T-cell (primary cell): ENCODE measurements at regions not wholly inside any gene's neighbourhood (a gene's known extent, or its start where the extent isn't known, plus 50 kb on each side); places are given as distances from the start of the nearest gene placed in this dataset.

Experiments
- ATAC-seq, 4 experiments: fragments of 200-7000 bp in 3 of 4; fragments of 150-1000 bp in 1 of 4; cut with Tn5 transposase; replicated peaks in 1 of 4; 1 replicate in 3 of 4; 2 replicates in 1 of 4; pipeline ENCODE4 v1.10.0; 2021; ENCODE audit warnings: moderate library complexity in 3 of 4, mild to moderate bottlenecking in 2 of 4, moderate number of reproducible peaks in 1 of 4
- CTCF ChIA-PET, 2 donors: fragments of 300-600 bp; sonication (Branson Sonifier 250); formaldehyde crosslinking; loops; one replicate each; lab custom pipeline; 2022; ENCODE audit warnings: antibody characterized with exemption in 2 of 2; lab: Charles Lee
- POLR2A ChIA-PET, 2 donors: fragments of 300-600 bp; sonication (Branson Sonifier 250); formaldehyde crosslinking; loops; one replicate each; lab custom pipeline; 2022; ENCODE audit warnings: antibody characterized with exemption in 2 of 2; lab: Charles Lee
- DNase-seq, 35 experiments: peaks; one replicate each; pipeline versions ENCODE4 v3.0.0 to v3.0.0-alpha.2; 2013 to 2023
- H3K27ac ChIP-seq: one replicate; pipeline ENCODE4 v1.5.1; 2013; ENCODE audit warnings: low read length
- H3K27me3 ChIP-seq, 2 experiments: replicated peaks in 1 of 2; 1 replicate in 1 of 2; 2 replicates in 1 of 2; pipeline versions ENCODE4 v1.6.1 to v1.7.0; 2013; ENCODE audit warnings: low read length in 1 of 2, mixed read lengths in 1 of 2; ENCODE audit not compliant: control insufficient read depth in 2 of 2, insufficient read depth in 2 of 2; ENCODE audit errors: extremely low read depth in 1 of 2
- H3K36me3 ChIP-seq, 2 donors: 1 replicate in 1 of 2; 2 replicates in 1 of 2; pipeline versions ENCODE4 v1.6.1 to v1.7.0; 2013; ENCODE audit warnings: low read length in 1 of 2; ENCODE audit not compliant: control insufficient read depth in 2 of 2, insufficient read depth in 1 of 2; ENCODE audit errors: extremely low read depth in 1 of 2
- H3K4me1 ChIP-seq, 2 experiments: 1 replicate in 1 of 2; 2 replicates in 1 of 2; pipeline versions ENCODE4 v1.6.1 to v1.7.0; 2013; ENCODE audit warnings: low read length in 2 of 2, mixed read lengths in 1 of 2; ENCODE audit not compliant: insufficient read depth in 2 of 2, control insufficient read depth in 1 of 2; ENCODE audit errors: extremely low read depth in 1 of 2
- H3K4me3 ChIP-seq, 2 donors: 1 replicate in 1 of 2; 2 replicates in 1 of 2; pipeline versions ENCODE4 v1.5.1 to v1.7.0; 2013; ENCODE audit warnings: mild to moderate bottlenecking in 2 of 2, low read length in 1 of 2, moderate library complexity in 1 of 2; ENCODE audit not compliant: control insufficient read depth in 1 of 2; ENCODE audit errors: extremely low read depth in 1 of 2
- H3K9me3 ChIP-seq: 2 replicates; pipeline ENCODE4 v1.7.0; 2013
- H3K27ac Mint-ChIP-seq, 2 donors: one replicate each; pipeline ENCODE4 v1.8.0; 2020 to 2021; ENCODE audit warnings: mild to moderate bottlenecking in 2 of 2, mixed read lengths in 2 of 2
- H3K27me3 Mint-ChIP-seq, 2 donors: one replicate each; pipeline ENCODE4 v1.8.0; 2021 to 2022; ENCODE audit warnings: mixed read lengths in 2 of 2
- H3K36me3 Mint-ChIP-seq: one replicate; pipeline ENCODE4 v1.8.0; 2021; ENCODE audit warnings: mixed read lengths
- H3K4me1 Mint-ChIP-seq, 3 donors: one replicate each; pipeline ENCODE4 v1.8.0; 2020 to 2022; ENCODE audit warnings: mixed read lengths in 3 of 3, mild to moderate bottlenecking in 1 of 3
- H3K4me3 Mint-ChIP-seq, 3 donors: one replicate each; pipeline ENCODE4 v1.8.0; 2020 to 2022; ENCODE audit warnings: mild to moderate bottlenecking in 3 of 3, mixed read lengths in 3 of 3, moderate library complexity in 3 of 3
- H3K9me3 Mint-ChIP-seq, 3 donors: one replicate each; pipeline ENCODE4 v1.8.0; 2020 to 2022; ENCODE audit warnings: mixed read lengths in 3 of 3
- WGBS: methylation state at CpG from one replicate; pipeline ENCODE4 v1.1.5; 2013; ENCODE audit warnings: missing lambda C conversion rate; ENCODE audit not compliant: insufficient coverage; 5-methylcytosine and 5-hydroxymethylcytosine counted together

GRCh38 chr5:119919279-119919678, 289.9 kb downstream of the FAM170A start:
- H3K9me3 ChIP-seq, result no peaks in the 10 kb centered on the region
- DNase-seq, result no peak
- H3K27ac ChIP-seq, result no peak overlapping the region
- no peak overlapping the region for H3K4me3 ChIP-seq
- Mint-ChIP-seq H3K4me3 (no peak overlapping the region), H3K4me1 (no peaks in the 10 kb centered on the region), H3K9me3 (peaks cover 0 to 13% (median 5%) of the 10 kb centered on the region in 3 donors), H3K27ac (no peak overlapping the region), H3K36me3 (no peaks in the 10 kb centered on the region), H3K27me3 (no peaks in the 10 kb centered on the region)
- ChIA-PET POLR2A (no interaction called here), CTCF (no interaction called here)
- no peaks in the 10 kb centered on the region for H3K4me1 ChIP-seq
- no CpG with 5 or more reads among the region's 1 CpG for WGBS
- no peaks in the 10 kb centered on the region for H3K27me3 ChIP-seq
- ATAC-seq, result no peak
- no peaks in the 10 kb centered on the region for H3K36me3 ChIP-seq

- Mint-ChIP-seq H3K4me3 (no peak overlapping the region), H3K27me3 (no peaks in the 10 kb centered on the region), H3K4me1 (no peaks in the 10 kb centered on the region), H3K9me3 (peaks cover 0 to 14% (median 7%) of the 10 kb centered on the region in 3 donors), H3K36me3 (no peaks in the 10 kb centered on the region), H3K27ac (no peak overlapping the region)
- Histone ChIP-seq H3K4me3 (no peak overlapping the region), H3K27ac (no peak overlapping the region), H3K4me1 (no peaks in the 10 kb centered on the region), H3K9me3 (no peaks in the 10 kb centered on the region), H3K36me3 (no peaks in the 10 kb centered on the region), H3K27me3 (no peaks in the 10 kb centered on the region)
- DNase-seq (no peak), ATAC-seq (no peak)
- ChIA-PET CTCF (no interaction called here), POLR2A (no interaction called here)
- no CpG with 5 or more reads among the region's 1 CpG for WGBS
Observed at GRCh38 chr5:119926301-119926700, 296.9 kb downstream of the FAM170A start.

- no peaks in the 10 kb centered on the region for H3K27me3 Mint-ChIP-seq
- no peak overlapping the region for H3K4me3 ChIP-seq
- no peaks in the 10 kb centered on the region for H3K36me3 Mint-ChIP-seq
- H3K27ac Mint-ChIP-seq, result no peak overlapping the region
- ChIA-PET POLR2A (no interaction called here), CTCF (no interaction called here)
- no peaks in the 10 kb centered on the region for H3K4me1 ChIP-seq
- H3K9me3 Mint-ChIP-seq, result peaks cover 0 to 3% (median 3%) of the 10 kb centered on the region in 3 donors
- no peaks in the 10 kb centered on the region for H3K27me3 ChIP-seq
- H3K27ac ChIP-seq, result no peak overlapping the region
- no peaks in the 10 kb centered on the region for H3K9me3 ChIP-seq
- H3K4me1 Mint-ChIP-seq, result no peaks in the 10 kb centered on the region
- H3K4me3 Mint-ChIP-seq, result no peak overlapping the region
- DNase-seq (no peak), ATAC-seq (no peak)
- H3K36me3 ChIP-seq, result no peaks in the 10 kb centered on the region
Observed at GRCh38 chr5:119928974-119929373, 299.6 kb downstream of the FAM170A start.

- DNase-seq (no peak), ATAC-seq (no peak)
- Mint-ChIP-seq H3K27me3 (no peaks in the 10 kb centered on the region), H3K36me3 (no peaks in the 10 kb centered on the region), H3K27ac (no peak overlapping the region), H3K4me1 (no peaks in the 10 kb centered on the region), H3K9me3 (peaks cover 0 to 5% (median 3%) of the 10 kb centered on the region in 3 donors), H3K4me3 (no peak overlapping the region)
- no peak overlapping the region for H3K27ac ChIP-seq
- no peaks in the 10 kb centered on the region for H3K36me3 ChIP-seq
- ChIA-PET CTCF (no interaction called here), POLR2A (no interaction called here)
- H3K9me3 ChIP-seq, result no peaks in the 10 kb centered on the region
- H3K4me3 ChIP-seq, result no peak overlapping the region
- WGBS, result 71% methylated on average over 2 of the region's 4 CpGs
- H3K27me3 ChIP-seq, result no peaks in the 10 kb centered on the region
- no peaks in the 10 kb centered on the region for H3K4me1 ChIP-seq
Observed at GRCh38 chr5:119930490-119930889, 301.1 kb downstream of the FAM170A start.

- WGBS, result no CpG with 5 or more reads among the region's 2 CpGs
- H3K27ac Mint-ChIP-seq, result no peak overlapping the region
- Histone ChIP-seq H3K27me3 (no peaks in the 10 kb centered on the region), H3K36me3 (no peaks in the 10 kb centered on the region), H3K4me3 (no peak overlapping the region), H3K27ac (no peak overlapping the region), H3K9me3 (no peaks in the 10 kb centered on the region), H3K4me1 (no peaks in the 10 kb centered on the region)
- POLR2A ChIA-PET, result no interaction called here
- DNase-seq, result no peak
- H3K4me3 Mint-ChIP-seq, result no peak overlapping the region
- ATAC-seq, result no peak
- H3K27me3 Mint-ChIP-seq, result no peaks in the 10 kb centered on the region
- CTCF ChIA-PET, result interaction anchor here in 1 of 2 donors (0.6 kb wide), 1 partner anchor 64 kb away, joined by 4 read pairs; no protein-coding TSS in a partner anchor
- peaks cover 8 to 21% (median 13%) of the 10 kb centered on the region in 3 donors for H3K9me3 Mint-ChIP-seq
- H3K4me1 Mint-ChIP-seq, result no peaks in the 10 kb centered on the region
- no peaks in the 10 kb centered on the region for H3K36me3 Mint-ChIP-seq
Observed at GRCh38 chr5:119943148-119943547, 313.8 kb downstream of the FAM170A start.

GRCh38 chr5:119945691-119946090, 316.3 kb downstream of the FAM170A start:
- H3K27me3 ChIP-seq, result no peaks in the 10 kb centered on the region
- Mint-ChIP-seq H3K4me1 (no peaks in the 10 kb centered on the region), H3K4me3 (no peak overlapping the region), H3K27ac (no peak overlapping the region), H3K36me3 (no peaks in the 10 kb centered on the region), H3K9me3 (peaks cover 0 to 5% (median 4%) of the 10 kb centered on the region in 3 donors), H3K27me3 (no peaks in the 10 kb centered on the region)
- DNase-seq, result no peak
- no peaks in the 10 kb centered on the region for H3K4me1 ChIP-seq
- no peak for ATAC-seq
- no peak overlapping the region for H3K4me3 ChIP-seq
- H3K27ac ChIP-seq, result no peak overlapping the region
- ChIA-PET CTCF (no interaction called here), POLR2A (no interaction called here)
- H3K9me3 ChIP-seq, result no peaks in the 10 kb centered on the region
- H3K36me3 ChIP-seq, result no peaks in the 10 kb centered on the region

GRCh38 chr5:119948162-119948561, 318.8 kb downstream of the FAM170A start:
- WGBS, result no CpG with 5 or more reads among the region's 1 CpG
- ATAC-seq (no peak), DNase-seq (no peak)
- Histone ChIP-seq H3K27ac (no peak overlapping the region), H3K9me3 (no peaks in the 10 kb centered on the region), H3K4me1 (no peaks in the 10 kb centered on the region), H3K4me3 (no peak overlapping the region), H3K27me3 (no peaks in the 10 kb centered on the region), H3K36me3 (no peaks in the 10 kb centered on the region)
- no peaks in the 10 kb centered on the region for H3K36me3 Mint-ChIP-seq
- peaks cover 0 to 4% (median 4%) of the 10 kb centered on the region in 3 donors for H3K9me3 Mint-ChIP-seq
- no peaks in the 10 kb centered on the region for H3K4me1 Mint-ChIP-seq
- no peak overlapping the region for H3K27ac Mint-ChIP-seq
- POLR2A ChIA-PET, result no interaction called here
- no peak overlapping the region for H3K4me3 Mint-ChIP-seq
- H3K27me3 Mint-ChIP-seq, result no peaks in the 10 kb centered on the region
- CTCF ChIA-PET, result no interaction called here
